Activated CD4-positive, alpha-beta T cell treated with anti-CD3 and anti-CD28 coated beads, Interleukin-2, amount 50 U/mL, for 16 hours (primary cell): ENCODE measurements at regions not wholly inside any gene's neighbourhood (a gene's known extent, or its start where the extent isn't known, plus 50 kb on each side); places are given as distances from the start of the nearest gene placed in this dataset.
"Not testable (repeated sequence)": the region's sequence is repeated elsewhere in the genome, so short reads cannot be mapped to it uniquely, and the experiment has no call there.

Experiments
- DNase-seq: peaks from one replicate; pipeline ENCODE4 v3.0.0-alpha.2; 2020

- no peak for DNase-seq
Observed at GRCh38 chr6:163698086-163698485, 283.6 kb downstream of the QKI start.

- DNase-seq = not testable (repeated sequence)
Observed at GRCh38 chr6:163696311-163696710, 281.8 kb downstream of the QKI start.

- no peak for DNase-seq
Observed at GRCh38 chr6:163695414-163695864, 280.9 kb downstream of the QKI start.

- no peak for DNase-seq
Observed at GRCh38 chr6:163694988-163695398, 280.5 kb downstream of the QKI start.

- no peak for DNase-seq
Observed at GRCh38 chr6:163694072-163694471, 279.6 kb downstream of the QKI start.

GRCh38 chr6:163691049-163691448 is 276.5 kb downstream of the QKI start:
- DNase-seq = no peak

- DNase-seq = no peak
Observed at GRCh38 chr6:163688739-163689362, 274.3 kb downstream of the QKI start.

GRCh38 chr6:163687075-163687474 is 272.6 kb downstream of the QKI start:
- no peak for DNase-seq

GRCh38 chr6:163686301-163686700 is 271.8 kb downstream of the QKI start:
- no peak for DNase-seq

- no peak for DNase-seq
Observed at GRCh38 chr6:163683105-163683622, 268.6 kb downstream of the QKI start.

GRCh38 chr6:163679753-163680152 is 265.2 kb downstream of the QKI start:
- DNase-seq = no peak

- DNase-seq = no peak
Observed at GRCh38 chr6:163679012-163679660, 264.6 kb downstream of the QKI start.

- DNase-seq = no peak
Observed at GRCh38 chr6:163675611-163676010, 261.1 kb downstream of the QKI start.

- no peak for DNase-seq
Observed at GRCh38 chr6:163672710-163673109, 258.2 kb downstream of the QKI start.

- no peak for DNase-seq
Observed at GRCh38 chr6:163671791-163672190, 257.3 kb downstream of the QKI start.

GRCh38 chr6:163671355-163671754 is 256.8 kb downstream of the QKI start:
- DNase-seq = no peak

GRCh38 chr6:163670336-163670735 is 255.8 kb downstream of the QKI start:
- no peak for DNase-seq

- no peak for DNase-seq
Observed at GRCh38 chr6:163668061-163668426, 253.5 kb downstream of the QKI start.

- no peak for DNase-seq
Observed at GRCh38 chr6:163667372-163668060, 253.0 kb downstream of the QKI start.

GRCh38 chr6:163665464-163665863 is 250.9 kb downstream of the QKI start:
- DNase-seq = no peak

- no peak for DNase-seq
Observed at GRCh38 chr6:163663575-163663974, 249.1 kb downstream of the QKI start.

GRCh38 chr6:163662604-163663225 is 248.2 kb downstream of the QKI start:
- no peak for DNase-seq

- no peak for DNase-seq
Observed at GRCh38 chr6:163661272-163661671, 246.8 kb downstream of the QKI start.

- no peak for DNase-seq
Observed at GRCh38 chr6:163659803-163660202, 245.3 kb downstream of the QKI start.
